HG03565 (cell line): ENCODE measurements at regions not wholly inside any gene's neighbourhood (a gene's known extent, or its start where the extent isn't known, plus 50 kb on each side); places are given as distances from the start of the nearest gene placed in this dataset.

ENCODE experiments used
- ATAC-seq: cut with Tn5 transposase; IDR thresholded peaks from one replicate; pipeline ENCODE4 v1.9.1; 2021; ENCODE audit warnings: mild to moderate bottlenecking, moderate library complexity; ENCODE audit not compliant: unreplicated experiment

DNA sequence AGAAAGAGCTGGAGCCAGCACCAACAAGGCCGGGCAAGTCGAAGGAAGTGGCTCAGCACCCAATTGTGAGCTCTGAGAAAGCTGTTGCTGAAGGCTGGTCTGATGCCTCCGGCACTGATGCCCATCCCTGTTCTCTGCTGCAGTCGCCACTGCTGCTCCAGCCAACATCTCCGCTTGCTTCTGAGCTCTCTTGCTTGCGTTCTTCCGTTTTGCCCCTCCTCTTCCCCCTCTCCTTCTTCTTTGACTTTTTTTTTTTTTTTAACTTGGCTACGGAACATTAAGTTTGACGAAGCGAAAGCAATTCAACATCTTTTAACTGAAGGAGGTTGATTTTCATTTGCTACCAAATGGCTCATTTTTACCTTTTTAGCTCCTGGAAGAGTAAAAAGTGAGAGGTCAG, 442.9 kb downstream of the MCTP2 start:
- no peak for ATAC-seq

DNA sequence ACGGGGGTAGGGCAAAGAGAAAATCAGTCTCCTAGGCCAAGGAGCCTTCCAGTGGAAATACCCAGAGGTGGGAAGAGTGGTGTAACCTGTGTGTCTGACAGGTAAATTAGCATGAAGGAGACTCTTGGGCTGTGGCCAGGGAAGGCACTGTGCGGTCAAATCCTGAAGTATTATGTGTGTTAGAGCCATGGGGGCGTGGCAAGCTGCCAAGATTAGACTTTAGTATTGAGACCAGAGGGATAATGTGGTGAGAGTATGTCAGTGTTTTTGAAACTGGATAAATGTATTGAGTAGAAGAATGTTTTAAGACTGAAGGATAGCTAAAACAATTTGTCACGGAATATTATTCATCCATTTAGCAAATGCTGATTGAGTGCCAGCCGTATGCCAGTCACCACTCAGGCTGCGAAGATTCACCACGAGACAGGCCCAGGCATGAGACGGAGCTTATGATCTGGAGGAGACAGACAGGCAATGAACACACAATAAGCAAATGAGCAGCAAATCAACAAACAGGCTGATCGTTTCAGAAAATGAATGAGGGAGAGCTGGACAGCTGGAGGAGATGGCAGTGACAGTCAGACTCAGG, 445.9 kb downstream of the MCTP2 start:
- ATAC-seq: no peak

DNA sequence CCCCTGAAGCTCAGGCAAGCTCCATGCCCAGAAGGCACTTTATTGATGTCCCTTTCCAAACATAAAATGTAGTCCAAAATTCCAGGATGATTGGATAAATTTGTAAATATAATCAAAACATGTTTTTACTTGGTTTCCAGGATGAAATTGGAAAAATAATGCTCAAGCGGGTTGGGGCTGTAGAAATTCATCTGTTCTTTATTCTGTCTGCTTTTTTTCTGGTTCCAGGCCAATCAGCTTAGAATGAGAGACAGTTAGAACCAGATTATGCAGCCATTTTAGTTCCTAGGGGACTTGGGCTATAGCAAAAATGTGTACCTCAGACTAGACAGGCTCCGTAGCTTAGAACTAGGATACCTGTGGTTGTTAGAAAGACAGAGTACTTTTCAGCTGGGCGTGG, 450.8 kb downstream of the MCTP2 start:
- no peak for ATAC-seq

DNA sequence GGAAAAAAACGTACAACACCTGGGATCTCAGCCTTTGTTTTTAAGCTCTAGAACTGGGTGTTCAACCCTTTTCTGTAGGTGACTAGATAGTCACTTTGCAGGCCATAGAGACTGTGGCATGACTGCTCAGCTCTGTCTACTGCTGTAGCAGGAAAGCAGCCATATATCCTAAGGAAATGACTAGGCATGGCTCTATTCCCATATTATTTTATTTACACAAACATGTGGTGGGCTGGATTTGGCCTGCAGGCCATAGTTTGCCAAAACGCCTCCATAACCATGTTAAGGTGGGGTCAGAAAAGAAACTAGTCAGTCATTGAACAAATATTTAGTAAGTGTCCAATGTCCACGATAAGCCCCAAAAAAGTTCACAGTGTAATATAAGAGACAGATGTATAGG, 452.5 kb downstream of the MCTP2 start:
- ATAC-seq: no peak

DNA sequence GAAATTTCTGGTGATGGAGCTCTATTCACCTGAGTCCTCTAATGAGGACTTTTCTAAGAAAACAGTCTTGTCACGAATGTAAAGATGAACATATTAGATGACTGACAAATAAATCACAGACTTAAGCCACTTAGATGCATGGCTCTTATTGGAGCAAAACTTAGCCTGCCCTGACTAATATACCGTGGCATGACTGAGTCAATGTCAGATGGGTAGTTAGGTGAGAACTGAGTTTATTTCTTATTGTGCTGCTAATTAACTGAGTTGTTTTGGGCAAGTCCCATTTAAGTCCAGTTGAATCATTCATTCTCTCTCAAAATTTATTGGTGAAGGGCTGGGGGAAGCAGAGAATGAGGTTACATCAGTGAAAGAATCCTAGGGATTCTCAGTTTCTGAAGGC, 459.8 kb downstream of the MCTP2 start:
- ATAC-seq: no peak

DNA sequence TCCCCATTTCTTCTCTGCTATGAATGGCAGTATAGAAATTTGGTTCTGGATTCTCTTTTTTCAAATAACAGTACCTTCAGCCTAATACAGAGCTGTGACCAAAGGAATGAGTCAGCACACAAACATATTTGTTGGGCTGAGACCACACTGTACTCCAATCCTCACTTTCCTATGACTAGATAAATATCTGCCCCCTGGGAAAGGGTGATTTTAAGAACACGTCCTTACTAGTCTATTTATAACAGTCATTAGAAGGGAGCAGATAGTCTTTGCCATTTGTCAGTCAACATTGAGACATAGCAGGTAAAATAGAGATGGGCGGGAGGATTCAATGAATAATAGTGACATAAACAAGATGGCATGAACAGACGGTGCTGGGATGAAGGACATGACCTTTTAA, 461.3 kb downstream of the MCTP2 start:
- ATAC-seq: no peak

DNA sequence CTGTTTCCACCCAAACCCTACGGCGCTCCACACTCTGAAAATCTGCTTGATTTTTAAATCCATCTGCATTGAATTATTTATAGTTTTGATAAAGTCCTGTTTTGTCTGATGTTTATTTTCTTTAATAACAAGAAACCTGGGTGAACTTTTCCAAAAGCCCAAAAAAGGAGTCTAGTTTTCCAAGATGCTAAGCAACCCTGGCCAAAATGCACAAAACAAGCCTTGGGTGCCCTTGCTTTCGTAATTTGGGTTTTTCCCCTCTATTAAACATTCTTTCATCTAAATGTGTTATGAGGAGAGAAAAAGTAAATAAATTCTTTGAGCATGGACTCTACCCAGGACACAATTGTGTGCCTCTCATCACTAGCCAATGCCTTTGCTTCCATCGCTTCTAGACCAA, 468.9 kb downstream of the MCTP2 start:
- no peak for ATAC-seq

DNA sequence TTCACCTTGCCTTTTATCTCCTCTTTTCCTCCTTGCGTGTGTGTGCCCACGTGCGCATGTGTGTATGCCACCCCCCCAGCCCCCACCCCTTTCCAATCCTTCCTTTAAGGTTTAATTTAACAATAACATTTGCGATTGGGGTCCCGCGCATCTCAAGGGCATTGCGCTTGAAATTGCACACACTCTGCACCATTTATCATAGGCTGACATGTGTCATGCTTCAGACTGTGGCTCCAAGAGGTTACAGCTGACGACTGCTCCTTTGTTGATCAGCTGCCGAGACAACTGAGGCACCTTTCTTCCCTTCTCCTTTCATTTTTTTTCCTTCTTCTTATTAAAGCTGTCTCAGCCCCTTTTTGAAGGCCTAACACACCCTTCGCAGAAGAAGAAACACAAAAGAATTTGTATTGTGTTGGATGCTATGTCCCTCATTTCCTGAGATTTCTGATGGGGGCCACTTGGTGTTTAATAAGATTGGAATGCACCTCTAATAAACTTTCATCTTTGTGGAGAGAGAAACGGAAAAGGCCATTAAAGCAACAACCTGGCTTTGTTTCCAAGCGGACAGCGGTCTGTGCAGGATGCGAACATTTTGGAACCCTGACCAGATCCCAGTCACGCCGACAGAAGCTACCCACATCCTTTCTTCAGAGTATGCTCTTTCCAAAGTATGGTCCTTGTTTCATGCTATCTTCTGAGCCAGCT, 470.1 kb downstream of the MCTP2 start:
- ATAC-seq: no peak

DNA sequence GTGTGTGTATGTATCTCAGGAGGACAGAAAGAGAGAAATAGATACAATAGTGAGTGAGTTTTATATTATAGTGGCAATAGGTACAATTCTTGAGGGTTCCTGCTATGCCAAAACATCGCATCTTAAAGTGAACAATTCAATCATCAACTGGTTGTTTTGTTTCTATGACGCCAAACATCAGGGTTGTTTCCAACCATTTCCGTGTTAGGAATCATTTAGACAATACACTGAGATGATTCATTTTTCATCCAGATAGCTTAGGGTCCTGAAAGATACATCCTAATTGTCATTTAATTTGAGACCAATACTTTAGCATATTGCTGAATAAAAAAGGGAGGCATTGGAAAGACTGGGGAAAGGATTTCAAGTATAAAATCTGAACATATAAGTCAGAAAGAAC, 472.2 kb downstream of the MCTP2 start:
- ATAC-seq: no peak

DNA sequence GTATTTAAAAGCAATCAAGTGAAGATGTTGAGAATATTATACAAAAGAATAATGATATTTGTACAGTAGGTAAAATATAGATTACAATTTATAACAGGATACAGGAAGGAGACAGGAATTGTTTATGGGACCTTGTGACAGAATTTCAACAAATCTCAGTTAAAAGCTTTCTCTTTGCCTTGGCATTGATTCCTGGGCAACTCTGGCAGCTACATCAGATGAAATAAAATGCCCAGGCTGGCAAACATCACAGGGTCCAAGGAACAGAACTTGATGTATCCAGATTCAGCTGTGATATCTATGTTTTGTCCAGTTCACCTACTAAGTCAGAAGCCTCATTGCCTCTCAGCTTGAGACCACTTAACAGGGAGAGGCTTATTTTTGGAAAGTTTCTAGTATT, 473.1 kb downstream of the MCTP2 start:
- ATAC-seq: no peak

DNA sequence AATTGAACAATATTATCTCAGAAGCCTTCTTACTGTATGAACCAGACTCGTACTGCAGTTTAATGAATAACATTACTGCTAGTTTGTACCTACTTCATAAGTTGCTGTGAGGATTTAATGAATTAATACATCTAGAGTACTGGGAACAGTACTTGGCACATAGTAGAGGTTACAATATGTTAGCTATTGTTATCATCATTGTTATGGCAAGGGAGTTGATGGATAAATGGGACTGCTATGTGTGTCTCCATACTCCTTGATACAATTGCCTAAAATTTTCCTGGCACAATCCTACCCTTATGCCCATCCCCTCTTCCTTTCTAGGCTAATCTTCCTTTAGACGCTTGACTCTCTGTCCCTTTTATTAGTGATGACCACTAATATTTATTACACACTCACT, 473.6 kb downstream of the MCTP2 start:
- ATAC-seq: no peak

DNA sequence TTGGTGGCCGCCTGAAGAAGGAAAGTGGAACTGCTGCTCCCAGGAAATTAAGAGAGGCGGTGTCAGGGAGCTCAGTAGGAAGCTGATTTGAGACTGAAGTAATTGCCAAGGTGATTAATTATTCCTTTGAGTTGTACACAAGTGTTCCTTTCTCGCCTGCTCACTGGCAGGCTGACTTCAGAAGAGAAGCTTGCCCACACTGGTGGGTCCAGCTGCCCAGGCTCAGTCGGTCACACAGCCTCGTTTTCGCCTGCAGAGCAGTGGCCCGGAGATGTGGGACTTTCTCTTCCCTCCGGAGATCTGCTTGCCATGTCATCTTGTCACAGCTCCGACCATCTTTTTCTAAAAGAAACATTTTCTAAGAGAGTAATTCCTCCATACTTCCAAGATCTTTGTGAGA, 478.0 kb downstream of the MCTP2 start:
- ATAC-seq: no peak

DNA sequence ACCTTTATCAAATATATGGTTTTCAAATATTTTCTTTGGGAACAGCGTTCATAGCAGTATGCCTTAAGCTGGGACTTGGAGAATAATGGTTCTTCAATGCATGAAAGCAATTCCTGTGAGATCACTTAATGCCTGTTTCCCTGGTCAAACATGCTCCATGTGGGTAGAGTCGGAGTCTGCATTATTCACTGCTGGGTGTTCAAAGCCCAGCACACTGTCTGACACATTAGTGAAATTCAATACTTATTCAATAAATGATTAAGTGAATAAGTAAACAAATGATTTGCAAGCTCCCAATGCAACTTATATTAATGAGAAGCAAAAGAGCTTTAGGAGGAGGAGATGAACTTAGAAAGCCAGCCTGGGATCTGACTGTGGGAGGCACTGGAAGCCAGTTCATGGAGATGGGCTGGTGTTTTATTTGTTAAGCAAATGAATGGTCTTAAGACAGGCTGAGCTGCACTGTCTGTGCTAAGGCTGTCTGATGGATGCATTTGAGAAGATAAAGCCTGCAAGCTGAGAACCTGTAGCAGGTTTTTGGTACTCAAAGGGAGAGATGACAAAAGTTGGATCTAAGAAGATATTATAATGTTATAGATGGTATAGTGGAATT, 490.8 kb downstream of the MCTP2 start:
- no peak for ATAC-seq

DNA sequence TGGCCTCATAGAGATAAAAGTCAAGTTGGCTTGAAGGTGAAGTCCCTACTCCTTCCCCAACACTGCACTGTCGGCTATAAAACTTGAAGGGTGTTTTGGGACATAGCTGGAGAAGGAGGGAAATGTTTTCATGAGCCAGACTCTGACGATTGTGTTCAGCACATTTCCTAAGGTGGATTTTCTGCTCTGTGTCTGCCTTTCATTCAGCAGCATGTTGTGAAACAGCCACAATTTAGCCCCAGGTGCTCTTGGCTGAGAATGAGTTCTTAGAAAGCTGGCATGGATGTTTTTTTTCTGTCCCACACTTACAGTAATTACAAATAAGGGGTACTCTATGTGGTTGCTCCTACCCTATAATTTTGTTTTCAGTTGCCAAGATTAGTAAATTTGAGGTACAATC, 492.4 kb downstream of the MCTP2 start:
- no peak for ATAC-seq

DNA sequence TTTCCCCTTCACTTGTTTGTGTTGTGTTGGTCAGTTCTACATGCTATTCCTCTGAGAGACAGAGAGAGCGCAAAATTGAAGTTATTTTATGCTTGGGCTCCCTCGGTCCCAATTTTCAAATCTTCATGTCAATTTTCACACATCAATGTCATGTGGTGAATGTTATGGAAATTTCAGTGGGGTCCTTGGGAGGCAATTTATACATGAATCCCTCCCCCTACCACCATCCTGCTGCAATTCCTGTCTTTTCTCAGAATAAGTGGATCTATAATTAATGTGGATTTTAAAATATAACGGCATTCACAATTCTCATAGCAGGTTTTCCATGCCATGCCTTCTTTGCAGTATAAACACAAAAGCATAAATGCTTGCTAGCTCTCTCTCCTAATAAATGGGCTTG, 499.9 kb downstream of the MCTP2 start:
- no peak for ATAC-seq

DNA sequence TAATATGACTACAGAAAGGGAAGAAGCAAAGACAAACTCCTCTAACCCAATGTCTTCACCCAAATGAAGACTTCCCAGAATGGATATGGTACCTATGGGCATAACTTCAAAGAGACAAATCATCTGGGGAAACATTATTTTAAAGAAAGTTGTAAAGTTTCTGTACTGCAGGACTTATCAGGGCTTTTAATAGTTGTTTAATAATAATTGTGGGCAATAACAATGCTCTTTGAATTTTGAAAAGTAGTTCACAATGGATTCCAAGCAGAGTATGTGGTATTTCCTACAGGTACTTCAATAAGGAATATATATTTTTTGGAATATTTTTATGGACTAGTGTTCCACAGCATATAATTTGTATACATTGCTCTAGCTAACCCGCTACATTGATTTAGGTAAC, 503.1 kb downstream of the MCTP2 start:
- no peak for ATAC-seq

DNA sequence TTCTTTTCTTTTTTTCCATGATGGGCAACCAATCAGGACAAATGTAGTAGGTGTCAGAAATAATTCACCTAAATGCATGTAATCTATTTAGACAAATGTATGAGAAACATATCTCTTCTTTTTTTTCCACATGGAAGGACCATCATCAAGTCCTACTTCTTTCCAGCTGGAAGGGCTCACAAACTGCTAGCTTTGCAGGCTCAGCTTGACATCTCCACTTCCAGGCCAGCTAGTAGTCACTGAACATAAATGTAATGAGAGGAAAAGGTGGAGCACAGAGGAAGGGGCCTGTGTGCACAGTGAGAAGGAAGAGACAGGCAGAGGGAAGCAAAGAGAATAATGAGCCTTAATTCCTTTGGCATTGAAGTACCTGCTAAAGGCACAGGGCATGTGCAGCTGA, 504.9 kb downstream of the MCTP2 start:
- no peak for ATAC-seq

DNA sequence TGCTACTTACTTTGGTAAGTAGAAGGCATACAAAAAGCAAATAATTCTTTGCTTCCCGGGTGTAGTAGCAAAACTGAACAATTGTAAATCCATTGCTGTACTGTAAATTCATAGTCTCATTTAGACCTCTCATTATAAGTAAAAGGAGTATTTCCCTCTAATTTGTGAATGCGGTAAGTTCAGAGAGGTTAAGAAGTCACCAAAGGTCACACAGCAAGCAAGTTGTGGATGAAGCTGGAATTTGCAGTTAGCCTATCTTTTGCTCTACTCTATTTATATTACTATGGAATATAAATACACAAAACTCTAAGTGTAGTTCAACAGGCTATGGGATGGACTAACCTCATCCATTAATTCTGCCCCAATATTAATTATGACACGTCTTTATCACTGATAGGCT, 508.3 kb downstream of the MCTP2 start:
- no peak for ATAC-seq

DNA sequence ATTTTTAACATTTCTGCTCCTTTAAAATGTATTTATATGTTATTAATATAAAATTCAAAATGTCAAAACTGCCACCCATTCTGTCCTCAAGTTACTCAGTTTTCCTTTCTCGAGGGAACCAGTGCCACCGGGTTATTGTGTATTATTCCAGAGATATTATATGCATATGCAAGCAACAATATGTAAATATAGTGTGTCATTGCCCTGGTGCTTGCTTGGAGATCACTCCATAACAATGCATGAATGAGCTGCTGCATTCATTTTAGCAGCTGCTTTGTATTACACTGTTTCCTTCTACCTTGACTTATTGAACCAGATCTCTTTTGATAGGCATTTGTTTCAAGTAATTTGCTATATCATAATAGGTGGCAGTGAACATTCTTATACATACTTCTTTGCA, 509.1 kb downstream of the MCTP2 start:
- no peak for ATAC-seq

DNA sequence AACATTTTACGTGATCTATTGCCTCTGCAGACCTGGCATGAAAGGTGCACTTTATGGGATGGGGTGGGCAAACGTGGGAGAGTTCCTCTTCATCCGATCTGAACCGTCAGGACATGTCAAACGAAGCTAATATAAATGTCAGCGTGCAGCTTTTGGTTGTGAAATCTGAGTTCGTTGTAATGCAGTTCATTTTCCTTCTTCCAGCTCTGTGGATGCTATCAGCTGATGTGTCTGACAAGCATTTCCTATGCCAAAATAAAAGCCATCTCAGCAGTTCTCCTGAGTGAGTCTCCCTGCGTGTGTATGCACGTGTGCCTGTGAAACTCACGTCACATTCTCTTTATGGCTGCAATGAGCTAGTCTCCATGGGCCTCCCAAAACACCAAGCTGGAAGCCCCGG, 512.3 kb downstream of the MCTP2 start:
- ATAC-seq: no peak

DNA sequence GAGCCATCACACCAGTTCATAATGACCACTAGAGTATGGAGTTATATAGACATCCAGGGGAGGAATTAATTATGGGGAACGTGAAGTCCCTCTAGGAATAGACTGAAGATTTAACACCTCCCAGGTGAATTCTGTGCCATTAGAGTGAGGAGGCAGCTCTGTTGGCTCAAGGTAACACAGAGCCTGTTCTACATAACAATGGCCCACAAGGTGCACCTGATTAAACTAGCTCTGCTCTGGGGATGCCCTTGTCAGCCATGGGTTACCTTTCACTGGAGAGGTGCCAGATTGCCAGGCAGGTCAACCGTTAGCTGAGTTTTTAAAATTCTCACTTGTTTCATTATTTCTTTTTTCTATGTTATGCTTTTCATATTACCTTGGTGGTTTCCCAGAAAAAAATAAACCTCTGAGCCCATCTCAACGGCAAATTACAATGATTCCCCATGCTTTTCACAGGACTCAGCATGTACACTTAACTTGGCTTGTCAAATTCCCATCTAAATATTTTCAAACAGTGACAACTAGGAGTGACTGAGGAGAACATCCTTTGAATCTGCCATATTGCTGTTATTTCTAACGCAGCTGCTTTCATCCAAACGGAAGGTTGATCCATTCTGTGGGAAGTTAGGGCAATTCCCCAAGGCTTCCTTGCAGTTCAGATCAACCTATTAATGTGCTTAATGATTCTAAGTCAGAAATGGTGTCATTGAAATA, 512.9 kb downstream of the MCTP2 start:
- no peak for ATAC-seq

DNA sequence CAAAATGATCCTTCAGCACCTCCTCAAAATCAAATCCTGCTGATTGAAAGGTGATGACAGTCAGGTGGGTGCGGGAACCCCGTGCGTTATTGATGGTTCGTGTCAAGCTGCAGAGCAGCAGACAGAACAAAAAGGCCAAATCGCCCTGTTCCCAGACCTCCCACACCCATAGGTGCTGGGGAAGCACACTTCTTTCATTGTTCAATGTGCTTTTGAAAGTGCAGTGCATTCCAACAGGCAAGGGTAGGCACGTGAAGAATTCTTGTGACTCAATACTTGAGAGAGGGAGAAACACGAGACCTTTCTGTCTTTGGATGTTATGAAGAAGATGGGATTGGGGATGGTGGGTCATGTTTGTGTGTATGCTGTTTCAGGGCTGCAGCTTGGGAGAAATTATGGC, 514.0 kb downstream of the MCTP2 start:
- no peak for ATAC-seq
